ENCODE measurements at regions not wholly inside any gene's neighbourhood (a gene's known extent, or its start where the extent isn't known, plus 50 kb on each side); places are given as distances from the start of the nearest gene placed in this dataset.

GRCh38 chr18:64278026-64278425 lies 129.1 kb upstream of the LINC00305 start:
- WGBS, 2 donors, result 97 to 98% methylated on average over 5 of the region's 5 CpGs
- Histone ChIP-seq H3K36me3 (no peaks in the 10 kb centered on the region), H3K27ac (no peak overlapping the region), H3K27me3 (no peaks in the 10 kb centered on the region), H3K4me3 (no peak overlapping the region), H3K9me3 (peaks cover 0 to 17% (median 0%) of the 10 kb centered on the region in 11 donors), H3K4me1 (peaks cover 0 to 18% (median 8%) of the 10 kb centered on the region in 9 donors)
- intact Hi-C loops (cut with DNase I), result no loop called here
- ATAC-seq (no peak), DNase-seq (no peak)
- no peak for TF ChIP-seq CTCF (IDR thresholded peaks at IDR 0.05)

DNA sequence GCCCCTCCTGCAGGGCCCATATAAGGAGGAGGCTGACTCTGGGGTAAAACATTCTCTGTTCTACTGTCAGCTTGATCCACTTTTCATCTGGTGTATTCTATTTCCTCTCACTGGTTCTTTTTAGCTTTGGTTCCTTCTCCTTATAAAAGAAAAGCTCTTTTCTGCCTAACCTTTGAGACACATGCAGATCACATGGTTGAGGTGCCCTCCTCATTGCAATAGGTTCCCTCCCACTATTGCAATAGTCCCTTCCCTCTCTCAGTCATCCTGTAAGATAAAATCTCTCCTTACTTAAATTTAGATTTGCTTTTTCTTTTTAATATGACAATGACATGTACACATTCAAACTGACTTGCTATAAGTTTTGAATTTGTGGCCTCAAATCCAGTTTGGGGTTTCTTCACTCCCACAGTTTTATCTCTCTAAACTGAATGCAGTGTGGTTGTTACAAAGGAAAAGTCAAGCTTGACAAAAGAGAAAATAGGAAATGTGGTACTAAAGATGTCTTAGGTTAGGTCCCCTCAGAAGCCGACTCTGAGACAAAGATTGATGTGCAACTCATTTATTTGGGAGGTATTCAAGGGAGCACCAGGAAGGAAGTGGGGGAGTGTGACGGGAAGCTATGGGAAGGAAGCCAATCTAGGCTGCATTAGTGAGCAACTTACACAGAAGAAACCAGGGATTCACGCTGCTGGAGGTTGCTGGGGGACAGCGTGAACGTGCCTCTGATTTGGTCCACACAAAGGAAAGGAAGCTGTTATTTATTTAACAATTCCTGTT lies 127.6 kb upstream of the LINC00305 start:
- H3K36me3 ChIP-seq, result no peaks in the 10 kb centered on the region
- no peak for TF ChIP-seq CTCF (IDR thresholded peaks at IDR 0.05)
- ATAC-seq (peak; percentile 59 to 93 (median 81)), DNase-seq (peak in 1 of 2 donors; percentile 38)
- H3K4me3 ChIP-seq, result no peak overlapping the region
- WGBS, 2 donors, result 38 to 52% methylated on average over 5 of the region's 5 CpGs
- H3K27me3 ChIP-seq, result no peaks in the 10 kb centered on the region
- peaks cover 0 to 18% (median 8%) of the 10 kb centered on the region in 9 donors for H3K4me1 ChIP-seq
- intact Hi-C loops (cut with DNase I), result no loop called here
- H3K9me3 ChIP-seq, result peaks cover 0 to 17% (median 0%) of the 10 kb centered on the region in 11 donors
- peak overlapping the region in 4 of 10 donors; percentile 8 to 51 (median 18) for H3K27ac ChIP-seq

GRCh38 chr18:64275593-64276300 lies 126.9 kb upstream of the LINC00305 start:
- intact Hi-C loops (cut with DNase I), result no loop called here

More at GRCh38 chr18:64275593-64276300, 126.9 kb upstream of the LINC00305 start:
- DNase-seq, result no peak
- H3K4me3 ChIP-seq, result no peak overlapping the region
- 54 to 63% methylated on average over 3 of the region's 3 CpGs for WGBS, 2 donors
- H3K36me3 ChIP-seq, result no peaks in the 10 kb centered on the region
- H3K4me1 ChIP-seq, result peaks cover 0 to 18% (median 8%) of the 10 kb centered on the region in 9 donors
- H3K9me3 ChIP-seq, result peaks cover 0 to 10% (median 0%) of the 10 kb centered on the region in 11 donors
- no peaks in the 10 kb centered on the region for H3K27me3 ChIP-seq
- H3K27ac ChIP-seq, result peak overlapping the region in 3 of 10 donors; percentile 8 to 51 (median 18)
- peak in 2 of 8 donors; percentile 52 to 65 for ATAC-seq
- no peak for TF ChIP-seq CTCF (IDR thresholded peaks at IDR 0.05)

Measured in heart right ventricle (tissue), 16 donors.